T-cell (primary cell): ENCODE measurements at regions not wholly inside any gene's neighbourhood (a gene's known extent, or its start where the extent isn't known, plus 50 kb on each side); places are given as distances from the start of the nearest gene placed in this dataset.

Source experiments
- ATAC-seq, 4 experiments: fragments of 200-7000 bp in 3 of 4; fragments of 150-1000 bp in 1 of 4; cut with Tn5 transposase; replicated peaks in 1 of 4; 1 replicate in 3 of 4; 2 replicates in 1 of 4; pipeline ENCODE4 v1.10.0; 2021; ENCODE audit warnings: moderate library complexity in 3 of 4, mild to moderate bottlenecking in 2 of 4, moderate number of reproducible peaks in 1 of 4
- CTCF ChIA-PET, 2 donors: fragments of 300-600 bp; sonication (Branson Sonifier 250); formaldehyde crosslinking; loops; one replicate each; lab custom pipeline; 2022; ENCODE audit warnings: antibody characterized with exemption in 2 of 2; lab: Charles Lee
- POLR2A ChIA-PET, 2 donors: fragments of 300-600 bp; sonication (Branson Sonifier 250); formaldehyde crosslinking; loops; one replicate each; lab custom pipeline; 2022; ENCODE audit warnings: antibody characterized with exemption in 2 of 2; lab: Charles Lee
- DNase-seq, 35 experiments: peaks; one replicate each; pipeline versions ENCODE4 v3.0.0 to v3.0.0-alpha.2; 2013 to 2023
- H3K27ac ChIP-seq: one replicate; pipeline ENCODE4 v1.5.1; 2013; ENCODE audit warnings: low read length
- H3K27me3 ChIP-seq, 2 experiments: replicated peaks in 1 of 2; 1 replicate in 1 of 2; 2 replicates in 1 of 2; pipeline versions ENCODE4 v1.6.1 to v1.7.0; 2013; ENCODE audit warnings: low read length in 1 of 2, mixed read lengths in 1 of 2; ENCODE audit not compliant: control insufficient read depth in 2 of 2, insufficient read depth in 2 of 2; ENCODE audit errors: extremely low read depth in 1 of 2
- H3K36me3 ChIP-seq, 2 donors: 1 replicate in 1 of 2; 2 replicates in 1 of 2; pipeline versions ENCODE4 v1.6.1 to v1.7.0; 2013; ENCODE audit warnings: low read length in 1 of 2; ENCODE audit not compliant: control insufficient read depth in 2 of 2, insufficient read depth in 1 of 2; ENCODE audit errors: extremely low read depth in 1 of 2
- H3K4me1 ChIP-seq, 2 experiments: 1 replicate in 1 of 2; 2 replicates in 1 of 2; pipeline versions ENCODE4 v1.6.1 to v1.7.0; 2013; ENCODE audit warnings: low read length in 2 of 2, mixed read lengths in 1 of 2; ENCODE audit not compliant: insufficient read depth in 2 of 2, control insufficient read depth in 1 of 2; ENCODE audit errors: extremely low read depth in 1 of 2
- H3K4me3 ChIP-seq, 2 donors: 1 replicate in 1 of 2; 2 replicates in 1 of 2; pipeline versions ENCODE4 v1.5.1 to v1.7.0; 2013; ENCODE audit warnings: mild to moderate bottlenecking in 2 of 2, low read length in 1 of 2, moderate library complexity in 1 of 2; ENCODE audit not compliant: control insufficient read depth in 1 of 2; ENCODE audit errors: extremely low read depth in 1 of 2
- H3K9me3 ChIP-seq: 2 replicates; pipeline ENCODE4 v1.7.0; 2013
- H3K27ac Mint-ChIP-seq, 2 donors: one replicate each; pipeline ENCODE4 v1.8.0; 2020 to 2021; ENCODE audit warnings: mild to moderate bottlenecking in 2 of 2, mixed read lengths in 2 of 2
- H3K27me3 Mint-ChIP-seq, 2 donors: one replicate each; pipeline ENCODE4 v1.8.0; 2021 to 2022; ENCODE audit warnings: mixed read lengths in 2 of 2
- H3K36me3 Mint-ChIP-seq: one replicate; pipeline ENCODE4 v1.8.0; 2021; ENCODE audit warnings: mixed read lengths
- H3K4me1 Mint-ChIP-seq, 3 donors: one replicate each; pipeline ENCODE4 v1.8.0; 2020 to 2022; ENCODE audit warnings: mixed read lengths in 3 of 3, mild to moderate bottlenecking in 1 of 3
- H3K4me3 Mint-ChIP-seq, 3 donors: one replicate each; pipeline ENCODE4 v1.8.0; 2020 to 2022; ENCODE audit warnings: mild to moderate bottlenecking in 3 of 3, mixed read lengths in 3 of 3, moderate library complexity in 3 of 3
- H3K9me3 Mint-ChIP-seq, 3 donors: one replicate each; pipeline ENCODE4 v1.8.0; 2020 to 2022; ENCODE audit warnings: mixed read lengths in 3 of 3
- WGBS: methylation state at CpG from one replicate; pipeline ENCODE4 v1.1.5; 2013; ENCODE audit warnings: missing lambda C conversion rate; ENCODE audit not compliant: insufficient coverage; 5-methylcytosine and 5-hydroxymethylcytosine counted together

DNA sequence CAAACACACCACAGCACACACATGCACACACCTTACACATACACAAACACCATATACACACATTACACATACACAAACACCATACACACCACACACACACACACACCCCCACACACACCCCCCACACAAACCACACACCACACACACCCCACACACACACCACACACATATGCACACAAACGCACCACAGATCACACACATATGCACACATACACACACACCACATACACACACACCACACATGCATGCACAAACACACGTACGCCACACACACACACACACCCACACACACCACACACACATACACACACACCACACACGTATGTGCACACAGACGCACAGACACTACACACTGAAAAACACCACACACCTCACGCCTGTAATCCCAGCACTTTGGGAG, 166.0 kb downstream of the AHSP start:
- Mint-ChIP-seq H3K27ac (no peak overlapping the region), H3K36me3 (no peaks in the 10 kb centered on the region), H3K4me3 (no peak overlapping the region), H3K4me1 (peaks cover 0 to 9% (median 7%) of the 10 kb centered on the region in 3 donors), H3K9me3 (peaks cover under 1 to 9% (median 7%) of the 10 kb centered on the region in 3 donors), H3K27me3 (no peaks in the 10 kb centered on the region)
- no peak for DNase-seq
- WGBS: 81% methylated on average over 3 of the region's 6 CpGs
- no peak for ATAC-seq
- Histone ChIP-seq H3K36me3 (no peaks in the 10 kb centered on the region), H3K9me3 (no peaks in the 10 kb centered on the region), H3K4me3 (no peak overlapping the region), H3K27me3 (no peaks in the 10 kb centered on the region), H3K4me1 (peaks cover 16 to 17% of the 10 kb centered on the region in 2 experiments), H3K27ac (no peak overlapping the region)
- CTCF ChIA-PET: no interaction called here
- POLR2A ChIA-PET: no interaction called here

DNA sequence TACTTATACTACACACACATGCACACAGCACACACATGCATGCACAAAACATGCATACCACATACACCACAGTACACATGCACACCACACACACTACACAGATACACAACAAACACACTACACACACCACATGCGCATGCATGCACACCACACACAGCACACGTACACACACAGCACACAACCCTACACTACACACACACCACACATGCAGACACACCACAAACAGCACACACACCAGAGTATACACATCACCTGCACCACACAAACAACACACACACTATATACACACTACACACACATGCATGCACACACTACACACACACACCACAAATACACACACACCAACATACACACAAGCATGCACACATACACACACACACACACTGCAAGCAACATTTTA, 166.8 kb downstream of the AHSP start:
- no peak for ATAC-seq
- Mint-ChIP-seq H3K27ac (no peak overlapping the region), H3K36me3 (no peaks in the 10 kb centered on the region), H3K9me3 (peaks cover 0 to 9% (median 7%) of the 10 kb centered on the region in 3 donors), H3K4me3 (no peak overlapping the region), H3K27me3 (no peaks in the 10 kb centered on the region), H3K4me1 (peaks cover 0 to 11% (median 7%) of the 10 kb centered on the region in 3 donors)
- no peak for DNase-seq
- Histone ChIP-seq H3K36me3 (no peaks in the 10 kb centered on the region), H3K9me3 (no peaks in the 10 kb centered on the region), H3K27me3 (no peaks in the 10 kb centered on the region), H3K4me1 (peaks cover 16 to 17% of the 10 kb centered on the region in 2 experiments), H3K27ac (peak overlapping the region; percentile 69), H3K4me3 (no peak overlapping the region)
- 100% methylated on average over 2 of the region's 2 CpGs for WGBS
- ChIA-PET POLR2A (no interaction called here), CTCF (no interaction called here)

DNA sequence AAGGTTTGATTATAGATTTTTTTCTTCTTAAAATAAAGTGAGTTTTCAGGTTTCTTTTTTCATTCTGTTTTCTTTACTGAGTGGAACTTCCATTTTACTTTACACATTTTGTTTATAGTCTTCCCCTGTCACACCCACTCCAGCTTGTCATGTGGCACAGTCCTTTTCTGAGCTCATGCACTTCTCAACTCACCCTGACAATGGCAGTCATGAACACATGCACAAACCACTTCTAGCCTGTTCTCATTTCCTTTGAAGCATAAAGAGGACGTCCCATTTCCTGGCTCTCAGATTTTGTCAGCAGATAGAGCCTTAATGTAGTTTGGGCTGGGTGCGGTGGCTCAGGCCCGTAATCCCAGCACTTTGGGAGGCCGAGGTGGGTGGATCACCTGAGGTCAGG, 168.0 kb downstream of the AHSP start:
- no peak overlapping the region for H3K4me3 ChIP-seq
- WGBS: no CpG with 5 or more reads among the region's 4 CpGs

GRCh38 chr16:31696968-31697743, 169.5 kb downstream of the AHSP start:
- H3K27me3 ChIP-seq: no peaks in the 10 kb centered on the region
- H3K9me3 ChIP-seq: no peaks in the 10 kb centered on the region
- H3K27me3 Mint-ChIP-seq: no peaks in the 10 kb centered on the region
- H3K4me3 ChIP-seq: no peak overlapping the region
- no peaks in the 10 kb centered on the region for H3K9me3 Mint-ChIP-seq
- 90% methylated on average over 4 of the region's 8 CpGs for WGBS
- H3K4me3 Mint-ChIP-seq: no peak overlapping the region
- H3K36me3 Mint-ChIP-seq: peaks cover under 1% of the 10 kb centered on the region
- ATAC-seq (no peak), DNase-seq (peak in 1 of 35 experiments; percentile 29)
- H3K4me1 ChIP-seq: peaks cover 20 to 31% of the 10 kb centered on the region in 2 experiments
- no peaks in the 10 kb centered on the region for H3K36me3 ChIP-seq
- H3K27ac ChIP-seq: no peak overlapping the region
- CTCF ChIA-PET: interaction anchor here in 1 of 2 donors (1.8 to 2.4 kb wide), 2 partner anchors 16 to 172 kb away, joined by 11 to 13 read pairs; a partner anchor contains a TSS
- H3K27ac Mint-ChIP-seq: no peak overlapping the region
- H3K4me1 Mint-ChIP-seq: peaks cover 14 to 34% (median 21%) of the 10 kb centered on the region in 3 donors
- POLR2A ChIA-PET: interaction anchor here in 1 of 2 donors (0.9 kb wide), 1 partner anchor 15 kb away, joined by 3 read pairs; no protein-coding TSS in a partner anchor

More for the DNA sequence above, 168.0 kb downstream of the AHSP start:
- no peaks in the 10 kb centered on the region for H3K9me3 Mint-ChIP-seq
- H3K4me1 Mint-ChIP-seq: peaks cover 0 to 20% (median 8%) of the 10 kb centered on the region in 3 donors
- Histone ChIP-seq H3K27me3 (no peaks in the 10 kb centered on the region), H3K27ac (peak overlapping the region; percentile 69), H3K4me1 (peaks cover 16 to 22% of the 10 kb centered on the region in 2 experiments), H3K9me3 (no peaks in the 10 kb centered on the region), H3K36me3 (no peaks in the 10 kb centered on the region)
- H3K4me3 Mint-ChIP-seq: no peak overlapping the region
- peak; percentile 90 to 94 (median 92) for ATAC-seq
- peak in 33 of 35 experiments; percentile 22 to 86 (median 67) for DNase-seq
- ChIA-PET POLR2A (interaction anchor here (0.5 to 1.6 kb wide), 4 partner anchors 13 to 578 kb away, joined by 3 to 6 read pairs (median 3); partner anchors contain the start of gene KAT8 (in 1 of the 2)), CTCF (interaction anchor here in 1 of 2 donors (0.7 to 2.4 kb wide), 5 partner anchors 17 to 235 kb away, joined by 3 to 13 read pairs (median 4); a partner anchor contains a TSS)
- H3K36me3 Mint-ChIP-seq: no peaks in the 10 kb centered on the region
- H3K27me3 Mint-ChIP-seq: no peaks in the 10 kb centered on the region
- no peak overlapping the region for H3K27ac Mint-ChIP-seq

DNA sequence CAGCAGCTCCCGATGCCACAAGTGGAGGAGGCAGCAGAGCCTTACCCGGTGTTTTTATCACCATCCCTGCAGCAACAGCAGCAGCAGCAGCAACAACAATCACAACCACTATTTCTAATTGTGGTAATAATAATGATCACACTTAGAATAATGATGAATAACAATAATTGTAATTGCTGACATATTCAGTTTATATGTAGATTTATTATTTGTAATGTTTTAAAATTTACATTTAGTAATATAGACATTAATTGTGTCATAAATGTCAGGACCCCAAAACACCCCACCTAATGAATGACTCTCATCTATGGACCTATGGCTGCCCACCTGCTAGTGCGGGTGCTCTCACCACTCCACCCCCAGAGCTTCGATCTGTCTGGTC, 170.0 kb downstream of the AHSP start:
- Histone ChIP-seq H3K4me3 (no peak overlapping the region), H3K27me3 (no peaks in the 10 kb centered on the region), H3K9me3 (no peaks in the 10 kb centered on the region), H3K27ac (no peak overlapping the region), H3K4me1 (peaks cover 20 to 37% of the 10 kb centered on the region in 2 experiments), H3K36me3 (peaks cover 2 to 5% of the 10 kb centered on the region in 2 donors)
- ChIA-PET CTCF (interaction anchor here (0.6 kb wide), 2 partner anchors 226 to 252 kb away, joined by 3 read pairs; no protein-coding TSS in a partner anchor), POLR2A (no interaction called here)
- peaks cover 20 to 39% (median 27%) of the 10 kb centered on the region in 3 donors for H3K4me1 Mint-ChIP-seq
- ATAC-seq: no peak
- H3K27me3 Mint-ChIP-seq: no peaks in the 10 kb centered on the region
- no peak for DNase-seq
- no peak overlapping the region for H3K4me3 Mint-ChIP-seq
- H3K36me3 Mint-ChIP-seq: peaks cover 6% of the 10 kb centered on the region
- no peak overlapping the region for H3K27ac Mint-ChIP-seq
- H3K9me3 Mint-ChIP-seq: no peaks in the 10 kb centered on the region
- no CpG with 5 or more reads among the region's 4 CpGs for WGBS

DNA sequence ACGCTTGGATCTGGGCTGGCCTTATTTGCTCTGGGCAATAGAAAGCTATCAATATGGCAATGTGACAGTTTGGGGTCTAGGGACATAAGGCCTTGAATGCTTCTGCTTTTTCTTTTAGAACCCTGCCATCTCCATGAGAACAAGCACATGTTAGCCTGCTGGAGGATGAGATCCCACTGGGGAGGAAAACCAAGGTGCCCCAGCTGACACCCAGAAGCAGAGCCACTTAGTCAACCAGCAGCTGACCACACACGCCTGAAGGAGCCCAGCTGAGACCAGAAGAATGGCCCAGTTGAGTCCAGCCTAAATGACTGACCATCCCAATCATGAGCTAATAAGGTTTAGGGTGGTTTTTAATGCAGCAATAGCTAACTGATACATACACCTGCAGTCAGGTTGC, 171.2 kb downstream of the AHSP start:
- H3K4me3 Mint-ChIP-seq: no peak overlapping the region
- DNase-seq (no peak), ATAC-seq (no peak)
- no peaks in the 10 kb centered on the region for H3K27me3 ChIP-seq
- 86% methylated on average over 1 of the region's 2 CpGs for WGBS
- H3K4me1 Mint-ChIP-seq: peaks cover 23 to 41% (median 31%) of the 10 kb centered on the region in 3 donors
- CTCF ChIA-PET: no interaction called here
- no peaks in the 10 kb centered on the region for H3K9me3 ChIP-seq
- H3K27ac ChIP-seq: no peak overlapping the region
- no peaks in the 10 kb centered on the region for H3K27me3 Mint-ChIP-seq
- H3K4me3 ChIP-seq: no peak overlapping the region
- peaks cover 20 to 38% of the 10 kb centered on the region in 2 experiments for H3K4me1 ChIP-seq
- H3K9me3 Mint-ChIP-seq: no peaks in the 10 kb centered on the region
- no peak overlapping the region for H3K27ac Mint-ChIP-seq
- POLR2A ChIA-PET: interaction anchor here in 1 of 2 donors (1.5 kb wide), 1 partner anchor 14 kb away, joined by 7 read pairs; a partner anchor contains a TSS
- H3K36me3 ChIP-seq: peaks cover 11 to 17% of the 10 kb centered on the region in 2 donors
- H3K36me3 Mint-ChIP-seq: peaks cover 9% of the 10 kb centered on the region
